SK-N-SH treated with all-trans-retinoic acid at 6 μM for 48 hours (cell line): ENCODE measurements at regions not wholly inside any gene's neighbourhood (a gene's known extent, or its start where the extent isn't known, plus 50 kb on each side); places are given as distances from the start of the nearest gene placed in this dataset.
A peak's percentile ranks its signal among the peaks of the same experiment; 100 is the strongest.

Source experiments
- ATAC-seq: fragments of 200-7000 bp; cut with Tn5 transposase; 3 replicates; pipeline ENCODE4 v1.9.1; 2020; ENCODE audit warnings: mild to moderate bottlenecking, moderate library complexity
- ARNTL ChIP-seq: fragments of 450-650 bp; formaldehyde crosslinking; IDR thresholded peaks from 2 replicates; pipeline ENCODE4 v1.5.0; 2020; ENCODE audit warnings: low read depth, mild to moderate bottlenecking, moderate library complexity, borderline replicate concordance
- BACH2 ChIP-seq: fragments of 250-450 bp; sonication (Bioruptor Pico); IDR thresholded peaks from 2 replicates; pipeline ENCODE4 v1.9.0; 2021; ENCODE audit warnings: mild to moderate bottlenecking, borderline replicate concordance
- CREB5 ChIP-seq: fragments of 250-450 bp; sonication (Bioruptor Pico); IDR thresholded peaks from 2 replicates; pipeline ENCODE4 v1.5.1; 2020; ENCODE audit warnings: low read depth, mild to moderate bottlenecking, moderate library complexity
- CSDC2 ChIP-seq: fragments of 250-450 bp; sonication (Bioruptor Pico); IDR thresholded peaks from 2 replicates; pipeline ENCODE4 v1.5.0; 2020; ENCODE audit warnings: mild to moderate bottlenecking, moderate library complexity
- CSRNP3 ChIP-seq: fragments of 250-450 bp; sonication (Bioruptor Pico); IDR thresholded peaks from 2 replicates; pipeline ENCODE4 v1.5.1; 2021; ENCODE audit warnings: mild to moderate bottlenecking, moderate library complexity
- ESRRG ChIP-seq: fragments of 250-450 bp; sonication (Bioruptor Pico); IDR thresholded peaks from 2 replicates; pipeline ENCODE4 v1.6.1; 2021; ENCODE audit warnings: mild to moderate bottlenecking
- GLIS3 ChIP-seq: fragments of 250-450 bp; sonication (Bioruptor Pico); IDR thresholded peaks from 2 replicates; pipeline ENCODE4 v1.5.0; 2020; ENCODE audit warnings: mild to moderate bottlenecking, moderate library complexity
- ISL1 ChIP-seq: fragments of 250-450 bp; sonication (Bioruptor Pico); IDR thresholded peaks from 2 replicates; pipeline ENCODE4 v2.1.2; 2022; ENCODE audit warnings: mild to moderate bottlenecking, moderate library complexity
- OSR1 ChIP-seq: fragments of 250-450 bp; sonication (Bioruptor Pico); IDR thresholded peaks from 2 replicates; pipeline ENCODE4 v1.8.0; 2022; ENCODE audit warnings: moderate library complexity, mild to moderate bottlenecking, inconsistent platforms
- PATZ1 ChIP-seq: fragments of 250-450 bp; sonication (Bioruptor Pico); IDR thresholded peaks from 2 replicates; pipeline ENCODE4 v1.8.0; 2020; ENCODE audit warnings: mild to moderate bottlenecking, moderate library complexity, borderline replicate concordance
- POU6F1 ChIP-seq: fragments of 250-450 bp; sonication (Bioruptor Pico); IDR thresholded peaks from 2 replicates; pipeline ENCODE4 v1.8.0; 2021; ENCODE audit warnings: low read depth, mild to moderate bottlenecking, moderate library complexity, borderline replicate concordance
- PPARA ChIP-seq: fragments of 250-450 bp; sonication (Bioruptor Pico); IDR thresholded peaks from 2 replicates; pipeline ENCODE4 v1.5.0; 2020; ENCODE audit warnings: mild to moderate bottlenecking, borderline replicate concordance
- RARB ChIP-seq: fragments of 250-450 bp; sonication (Bioruptor Pico); IDR thresholded peaks from 2 replicates; pipeline ENCODE4 v1.8.0; 2021; ENCODE audit warnings: mild to moderate bottlenecking, moderate library complexity
- SNAI2 ChIP-seq: fragments of 250-450 bp; sonication (Bioruptor Pico); IDR thresholded peaks from 2 replicates; pipeline ENCODE4 v1.5.0; 2020; ENCODE audit warnings: mild to moderate bottlenecking, moderate library complexity
- TCF4 ChIP-seq: fragments of 250-450 bp; sonication (Bioruptor Pico); IDR thresholded peaks from 2 replicates; pipeline ENCODE4 v1.8.0; 2021; ENCODE audit warnings: mild to moderate bottlenecking, moderate library complexity, borderline replicate concordance
- TOX ChIP-seq: fragments of 250-450 bp; sonication (Bioruptor Pico); IDR thresholded peaks from 2 replicates; pipeline ENCODE4 v1.8.0; 2021; ENCODE audit warnings: mild to moderate bottlenecking, moderate library complexity, borderline replicate concordance
- TSHZ2 ChIP-seq: fragments of 250-450 bp; sonication (Bioruptor Pico); IDR thresholded peaks from 2 replicates; pipeline ENCODE4 v1.5.0; 2020; ENCODE audit warnings: mild to moderate bottlenecking, moderate library complexity
- ZC3H10 ChIP-seq: fragments of 250-450 bp; sonication (Bioruptor Pico); IDR thresholded peaks from 2 replicates; pipeline ENCODE4 v1.5.1; 2021; ENCODE audit warnings: mild to moderate bottlenecking, moderate library complexity
- ZFP30 ChIP-seq: fragments of 450-650 bp; formaldehyde crosslinking; IDR thresholded peaks from 2 replicates; pipeline ENCODE4 v1.5.0; 2022; ENCODE audit warnings: mild to moderate bottlenecking, moderate library complexity
- ZNF565 ChIP-seq: fragments of 450-650 bp; formaldehyde crosslinking; conservative IDR thresholded peaks from 2 replicates; pipeline ENCODE4 v1.5.0; 2020; ENCODE audit warnings: low read depth, mild to moderate bottlenecking, moderate library complexity
- ZNF70 ChIP-seq: fragments of 450-650 bp; formaldehyde crosslinking; IDR thresholded peaks from 2 replicates; pipeline ENCODE4 v1.5.0; 2020; ENCODE audit warnings: mild to moderate bottlenecking, moderate library complexity
- ZNF8 ChIP-seq: fragments of 450-650 bp; formaldehyde crosslinking; IDR thresholded peaks from 2 replicates; pipeline ENCODE4 v1.5.0; 2020; ENCODE audit warnings: mild to moderate bottlenecking, moderate library complexity

- no peak for ATAC-seq
- TF ChIP-seq TCF4 (CRISPR knock-in tag) (no peak), OSR1 (no peak), ZFP30 (no peak), POU6F1 (CRISPR knock-in tag) (no peak), ZNF565 (CRISPR knock-in tag) (no peak), SNAI2 (no peak), CSDC2 (CRISPR knock-in tag) (no peak), ZNF70 (CRISPR knock-in tag) (no peak), ZNF8 (CRISPR knock-in tag) (no peak), ARNTL (CRISPR knock-in tag) (no peak), GLIS3 (CRISPR knock-in tag) (no peak), RARB (CRISPR knock-in tag) (no peak), ESRRG (CRISPR knock-in tag) (no peak), ZC3H10 (CRISPR knock-in tag) (no peak), PPARA (CRISPR knock-in tag) (no peak), CREB5 (CRISPR knock-in tag) (no peak), BACH2 (CRISPR knock-in tag) (no peak), TSHZ2 (CRISPR knock-in tag) (no peak), ISL1 (CRISPR knock-in tag) (no peak)
These were observed 359.2 kb downstream of the KCTD12 start for GRCh38 chr13:76527041-76527440.

GRCh38 chr13:76523740-76524340, 362.4 kb downstream of the KCTD12 start:
- ATAC-seq, result no peak
- no peak for TF ChIP-seq TOX (CRISPR knock-in tag)
- no peak for TF ChIP-seq ZFP30
- no peak for TF ChIP-seq ESRRG (CRISPR knock-in tag)
- TF ChIP-seq OSR1, result no peak
- no peak for TF ChIP-seq CSRNP3 (CRISPR knock-in tag)
- TF ChIP-seq ISL1 (CRISPR knock-in tag), result no peak
- TF ChIP-seq ZNF8 (CRISPR knock-in tag), result no peak
- TF ChIP-seq CSDC2 (CRISPR knock-in tag), result no peak

- peak; percentile 81 for ATAC-seq
- TF ChIP-seq ZNF8 (CRISPR knock-in tag) (0 out of 2 replicates have a peak, but pooled peaks have one; percentile 7), ARNTL (CRISPR knock-in tag) (no peak), TCF4 (CRISPR knock-in tag) (peak; percentile 99), ISL1 (CRISPR knock-in tag) (peak; percentile 65), TSHZ2 (CRISPR knock-in tag) (peak; percentile 96), PATZ1 (no peak), ZNF70 (CRISPR knock-in tag) (0 out of 2 replicates have a peak, but pooled peaks have one; percentile 4), SNAI2 (peak; percentile 93), CSRNP3 (CRISPR knock-in tag) (peak; percentile 77)
These were observed 364.0 kb downstream of the KCTD12 start for GRCh38 chr13:76522083-76522755.
